Activated T-cell treated with anti-CD3 and anti-CD28 coated beads for 24 hours (primary cell): ENCODE measurements at regions not wholly inside any gene's neighbourhood (a gene's known extent, or its start where the extent isn't known, plus 50 kb on each side); places are given as distances from the start of the nearest gene placed in this dataset.
"Not testable (repeated sequence)": the region's sequence is repeated elsewhere in the genome, so short reads cannot be mapped to it uniquely, and the experiment has no call there.

Source experiments
- DNase-seq: peaks from one replicate; pipeline ENCODE4 v3.0.0-alpha.2; 2020; ENCODE audit warnings: low read depth

DNA sequence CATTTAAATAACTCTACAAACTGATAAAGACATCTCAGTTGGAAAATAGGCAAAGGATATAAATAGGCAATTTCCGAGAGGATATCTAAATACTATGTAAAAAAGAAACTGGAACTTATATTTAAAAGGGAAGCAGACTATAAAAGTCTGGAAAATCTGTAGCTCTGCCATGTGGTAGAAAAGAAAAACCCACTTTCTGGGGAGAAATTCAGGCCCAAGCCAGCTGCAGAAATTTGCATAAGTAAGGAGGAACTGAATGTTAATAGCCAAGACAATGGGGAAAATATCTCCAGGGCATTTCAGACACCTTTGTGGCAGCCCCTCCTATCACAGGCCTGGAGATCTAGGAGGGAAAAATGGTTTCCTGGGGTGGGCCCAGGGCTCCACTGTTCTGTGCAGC, 97.8 kb upstream of the ZBED5 start:
- no peak for DNase-seq

DNA sequence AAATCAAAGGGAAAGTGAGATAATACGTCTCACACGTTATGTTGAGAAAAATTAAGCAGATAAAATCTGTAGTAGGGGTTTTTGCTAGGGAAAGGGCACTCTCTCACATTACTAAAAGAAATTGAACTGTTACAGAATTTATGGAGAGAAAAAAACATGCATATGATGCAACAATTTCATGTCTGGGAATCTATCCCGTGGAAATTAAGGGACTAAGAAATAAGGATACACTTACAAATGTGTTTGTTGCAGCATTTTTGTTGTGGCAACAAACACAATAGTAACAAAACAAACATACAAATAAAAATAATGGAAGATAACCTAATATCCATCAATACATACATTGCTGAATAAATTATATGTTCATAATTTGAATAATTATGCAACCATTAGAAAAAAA, 96.3 kb upstream of the ZBED5 start:
- DNase-seq, result no peak

DNA sequence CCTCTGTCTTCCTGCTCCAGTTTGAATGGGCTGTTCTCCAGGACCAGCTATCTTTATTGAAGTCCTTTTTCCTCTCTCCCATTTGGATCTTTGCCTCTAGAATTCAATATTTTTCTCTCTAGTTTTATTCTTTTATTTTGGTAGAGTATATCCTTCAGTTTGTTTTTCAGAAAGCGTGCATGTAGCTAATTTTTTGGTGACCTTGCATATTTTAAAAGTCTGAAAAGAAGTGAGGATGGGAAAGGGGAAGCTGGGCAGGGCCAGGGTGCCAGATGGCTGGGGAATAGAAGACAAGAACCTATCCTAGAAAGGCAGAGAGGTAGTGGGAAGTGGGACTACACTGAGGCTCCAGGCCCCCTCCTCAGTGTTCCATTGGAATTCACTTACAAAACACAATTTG, 95.0 kb upstream of the ZBED5 start:
- DNase-seq, result no peak

DNA sequence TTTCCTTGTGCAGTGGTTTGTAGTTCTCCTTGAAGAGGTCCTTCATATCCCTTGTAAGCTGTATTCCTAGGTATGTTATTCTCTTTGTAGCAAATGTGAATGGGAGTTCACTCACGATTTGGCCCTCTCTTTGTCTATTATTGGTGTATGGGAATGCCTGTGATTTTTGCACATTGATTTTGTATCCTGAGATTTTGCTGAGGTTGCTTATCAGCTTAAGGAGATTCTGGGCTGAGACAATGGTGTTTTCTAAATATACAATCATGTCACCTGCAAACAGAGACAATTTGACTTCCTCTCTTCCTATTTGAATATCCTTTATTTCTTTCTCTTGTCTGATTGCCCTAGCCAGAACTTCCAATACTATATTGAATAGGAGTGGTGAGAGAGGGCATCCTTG, 90.1 kb upstream of the ZBED5 start:
- not testable (repeated sequence) for DNase-seq

DNA sequence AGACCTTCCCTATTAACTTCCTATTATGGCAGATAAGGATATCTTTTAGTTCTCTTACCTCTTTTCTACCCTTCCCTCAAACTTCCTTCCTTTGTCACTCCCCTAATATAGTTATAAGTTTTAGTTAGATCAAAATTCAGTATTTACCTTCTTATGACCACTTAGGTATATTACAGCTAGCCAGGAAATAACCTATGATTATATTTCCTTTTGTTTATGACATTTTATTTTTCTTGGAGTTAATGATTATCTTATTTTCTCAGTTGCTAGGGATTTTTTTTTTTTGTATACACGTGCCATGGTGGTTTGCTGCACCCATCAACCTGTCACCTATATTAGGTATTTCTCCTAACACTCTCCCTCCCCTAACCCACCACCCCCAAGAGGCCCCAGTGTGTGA, 88.2 kb upstream of the ZBED5 start:
- no peak for DNase-seq

DNA sequence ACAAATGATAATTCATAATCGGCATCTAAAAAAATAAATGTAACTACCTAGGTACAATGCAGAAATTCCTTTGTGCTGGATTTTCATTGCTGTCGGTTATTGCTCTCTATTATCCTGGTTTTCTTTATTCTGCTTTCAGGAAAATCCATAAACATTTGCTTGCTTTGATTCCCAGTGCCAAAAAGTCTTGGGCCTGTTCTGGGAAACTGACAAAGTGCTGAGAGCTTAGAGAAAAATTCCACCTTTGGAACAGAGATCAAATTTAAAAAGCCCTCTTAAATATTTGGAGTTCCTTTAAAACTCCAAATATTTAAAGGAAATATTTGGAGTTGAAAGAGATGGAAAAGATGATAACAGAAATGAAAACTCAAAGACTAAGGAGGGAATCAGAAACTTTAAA, 87.3 kb upstream of the ZBED5 start:
- DNase-seq, result no peak

DNA sequence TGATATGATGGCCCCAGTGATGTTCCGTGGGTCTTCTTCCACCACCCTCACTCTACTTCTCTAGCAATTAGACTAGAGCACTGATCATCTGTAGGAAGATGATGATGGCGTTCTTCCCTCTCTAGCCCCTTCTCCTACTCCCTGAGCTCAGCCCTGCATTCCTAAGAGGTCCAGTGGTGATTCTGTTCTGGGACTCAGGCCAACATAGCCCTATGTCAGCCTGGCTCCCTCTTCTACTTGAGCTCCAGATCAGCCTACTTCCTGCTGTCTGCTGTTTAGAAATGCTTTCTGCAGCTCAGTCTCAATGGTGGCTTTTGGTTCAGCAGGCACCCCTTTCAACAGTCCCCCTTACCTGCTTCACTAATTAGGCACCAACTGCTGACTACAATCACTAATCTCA, 86.1 kb upstream of the ZBED5 start:
- no peak for DNase-seq

DNA sequence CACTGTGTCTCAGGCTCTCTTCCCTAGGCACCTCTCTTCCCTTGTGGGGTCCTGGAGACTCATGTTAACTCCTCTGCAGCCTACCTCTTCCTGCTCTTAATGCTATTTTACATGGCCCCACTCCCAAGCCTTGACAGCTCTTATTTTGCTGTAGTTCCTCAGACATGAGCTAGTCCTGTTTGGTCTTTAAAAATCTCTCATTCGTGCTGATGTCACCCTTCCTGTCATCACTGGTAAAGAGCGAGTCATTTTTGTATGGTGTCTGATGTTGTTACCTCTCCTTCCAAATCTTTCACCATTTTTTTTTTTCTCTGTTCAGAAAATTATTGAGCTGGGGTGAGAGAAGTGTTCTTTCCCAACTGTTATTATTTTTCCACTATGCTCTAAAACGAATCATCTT, 84.8 kb upstream of the ZBED5 start:
- DNase-seq, result no peak

DNA sequence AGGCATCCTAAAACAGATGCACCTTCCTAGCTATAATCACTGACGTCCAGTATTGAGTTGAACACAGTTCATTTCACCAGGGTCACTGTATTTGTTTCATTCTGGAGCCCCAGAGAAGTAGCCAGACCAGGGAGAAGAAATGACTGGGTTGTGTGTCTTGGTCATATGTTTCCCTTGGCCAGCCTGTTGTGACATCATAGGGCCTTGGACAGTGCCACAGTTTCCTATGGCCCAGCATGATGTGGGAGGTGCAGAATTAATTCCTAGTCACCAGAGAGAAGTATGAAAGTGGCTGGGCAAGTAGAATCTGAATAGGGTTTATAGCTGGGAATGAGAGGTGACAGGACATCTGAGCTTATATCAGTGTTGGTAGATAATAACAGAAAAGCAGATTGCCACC, 84.0 kb upstream of the ZBED5 start:
- no peak for DNase-seq

DNA sequence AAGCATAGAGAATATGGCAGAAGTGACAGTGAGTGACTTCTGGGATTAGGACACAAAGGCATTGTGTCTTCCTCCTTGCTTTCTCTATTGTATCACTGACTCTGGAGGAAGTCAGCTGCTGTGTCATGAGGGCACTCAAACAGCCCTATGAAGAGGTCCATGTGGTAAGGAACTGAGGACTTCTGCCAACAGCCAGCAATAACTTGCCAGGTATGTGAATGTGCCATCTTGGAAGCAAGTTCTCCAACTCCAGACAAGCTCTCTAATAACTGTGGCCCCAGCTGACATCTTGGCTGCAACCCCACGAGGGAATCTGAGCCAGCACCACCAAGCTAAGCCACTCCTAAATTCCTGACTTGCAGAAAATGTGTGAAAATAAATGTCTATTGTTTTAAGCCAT, 83.6 kb upstream of the ZBED5 start:
- DNase-seq, result no peak

DNA sequence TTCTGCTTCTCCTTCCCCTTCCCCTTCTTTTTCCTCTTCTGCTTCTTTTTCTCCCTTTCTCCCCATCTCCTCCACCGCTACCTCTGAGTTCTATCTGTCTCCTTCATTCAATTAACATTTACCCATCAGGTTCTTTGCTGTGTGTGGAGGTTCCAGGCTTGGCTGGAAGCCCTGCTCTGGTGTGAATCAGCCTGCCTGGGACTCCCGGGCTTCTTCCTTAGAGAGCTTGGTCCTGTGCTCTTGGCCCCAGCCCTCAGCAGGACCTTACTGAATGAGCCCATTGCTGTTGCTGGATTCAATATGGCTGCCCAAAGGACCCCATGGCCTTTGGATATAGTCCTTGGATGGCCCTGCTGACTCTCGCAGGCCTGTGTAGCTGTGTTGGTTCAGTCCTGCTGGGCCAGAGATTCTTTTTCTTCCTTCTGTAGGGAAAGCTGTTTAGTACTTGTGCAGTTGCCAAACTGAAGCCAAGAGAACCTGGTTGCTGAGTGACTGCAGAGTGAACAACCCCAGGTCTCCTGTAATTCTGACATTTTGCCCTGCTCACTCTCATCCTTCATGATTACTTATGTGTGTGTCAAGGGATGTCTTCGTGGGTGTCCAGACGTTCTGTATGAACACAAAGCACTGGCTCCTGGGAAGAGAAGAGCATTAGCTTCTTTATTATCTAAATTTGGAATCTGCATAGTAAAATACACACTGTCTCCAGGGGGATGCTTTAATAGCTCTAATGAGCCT, 81.0 kb upstream of the ZBED5 start:
- no peak for DNase-seq

DNA sequence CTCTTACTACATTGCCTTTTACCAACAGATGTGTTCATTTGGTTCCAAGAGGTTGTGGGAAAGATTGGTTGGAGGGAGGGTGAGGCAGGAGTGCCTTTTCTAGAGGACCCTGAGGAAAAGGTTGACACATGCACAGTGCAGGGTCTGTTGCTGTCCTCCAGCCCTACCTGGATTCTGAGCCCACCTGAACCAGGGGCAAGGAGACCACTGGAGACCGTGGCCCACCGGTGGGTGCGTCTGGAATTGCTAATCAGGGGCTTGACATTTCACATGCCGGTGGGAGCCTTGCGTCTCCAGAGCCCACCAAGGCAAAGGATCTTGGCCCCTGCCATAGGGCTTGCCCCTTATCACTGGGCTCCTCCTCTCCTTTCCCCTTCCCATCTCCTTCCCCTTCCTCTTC, 80.4 kb upstream of the ZBED5 start:
- DNase-seq, result no peak

DNA sequence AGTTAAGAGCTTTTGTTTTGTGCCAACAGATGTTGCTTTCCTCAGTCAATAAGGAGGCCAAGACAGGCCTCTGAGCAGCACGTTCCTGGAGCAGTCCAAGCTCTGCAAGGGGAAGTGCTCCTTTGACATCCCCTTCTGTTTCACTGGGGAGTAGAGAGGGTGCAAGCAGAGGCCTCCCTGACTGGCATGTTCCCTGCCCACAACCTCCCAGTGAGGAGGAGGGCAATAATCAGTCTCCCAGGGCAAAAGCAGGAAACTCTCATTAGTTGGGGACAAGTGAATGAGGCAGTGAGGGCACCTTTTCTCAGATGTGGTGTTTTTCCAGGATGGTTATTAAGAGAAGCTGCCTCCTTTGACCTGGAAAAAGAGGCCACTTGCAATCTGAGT, 79.5 kb upstream of the ZBED5 start:
- no peak for DNase-seq

DNA sequence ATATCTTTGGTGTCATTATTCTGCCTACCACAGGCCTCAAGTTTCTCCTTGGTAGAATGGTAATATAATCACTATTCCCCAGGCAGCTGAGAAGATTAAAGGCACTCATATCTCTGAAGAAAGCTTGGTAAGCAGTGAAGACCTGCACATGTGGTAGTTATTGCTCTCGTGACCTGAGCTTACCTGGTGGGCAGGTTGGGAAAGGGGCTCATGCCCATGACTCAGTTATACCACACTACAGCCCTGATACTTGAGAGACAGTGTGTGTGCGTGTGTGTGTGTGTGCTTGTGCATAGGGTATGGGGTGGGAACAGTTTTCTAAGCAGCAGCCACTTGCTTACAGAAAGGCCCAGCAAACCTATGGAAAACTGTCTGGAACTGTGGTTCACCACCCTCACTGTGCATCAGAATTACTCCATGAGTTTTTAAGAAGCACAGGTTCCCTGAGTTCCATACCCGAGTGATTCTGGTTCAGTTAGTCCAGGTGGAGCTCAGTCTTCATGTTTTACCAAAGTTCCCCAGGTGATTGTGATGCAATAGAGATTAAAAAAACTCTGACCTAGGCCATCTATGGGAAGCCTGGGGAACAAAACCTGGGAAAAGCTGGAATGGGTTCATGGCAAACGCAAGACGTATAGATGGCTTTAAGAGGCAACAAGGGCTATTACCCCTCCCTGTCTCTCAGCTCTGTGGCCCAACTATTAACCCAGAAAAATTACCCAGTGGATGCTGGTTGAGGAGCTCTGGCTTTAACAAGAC, 79.0 kb upstream of the ZBED5 start:
- DNase-seq, result no peak

DNA sequence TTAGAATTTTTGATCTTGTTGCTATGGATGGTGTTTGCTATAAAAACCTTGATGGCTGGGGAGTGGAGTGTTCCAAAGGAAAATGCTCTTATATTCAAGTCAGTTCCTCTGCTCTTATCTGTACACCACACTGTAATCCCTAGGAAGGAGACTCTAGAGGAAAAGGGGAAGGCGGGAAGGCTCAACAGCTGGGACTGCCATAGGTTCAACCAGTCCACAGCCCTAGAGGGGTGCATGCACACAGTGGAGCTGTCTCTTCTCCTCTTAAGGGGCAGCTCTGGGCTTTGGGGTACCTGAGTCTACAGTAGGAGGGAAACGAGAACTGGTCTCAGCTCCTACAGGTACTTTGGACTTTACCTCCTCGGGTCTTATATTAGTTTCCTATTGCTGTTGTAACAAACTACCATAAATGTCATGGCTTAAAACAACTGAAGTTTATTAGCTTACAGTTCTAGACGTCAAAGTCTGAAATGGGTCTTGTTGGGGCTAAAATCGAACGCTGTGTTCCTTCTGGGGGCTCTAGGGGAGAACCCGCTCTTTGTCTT, 77.2 kb upstream of the ZBED5 start:
- no peak for DNase-seq

DNA sequence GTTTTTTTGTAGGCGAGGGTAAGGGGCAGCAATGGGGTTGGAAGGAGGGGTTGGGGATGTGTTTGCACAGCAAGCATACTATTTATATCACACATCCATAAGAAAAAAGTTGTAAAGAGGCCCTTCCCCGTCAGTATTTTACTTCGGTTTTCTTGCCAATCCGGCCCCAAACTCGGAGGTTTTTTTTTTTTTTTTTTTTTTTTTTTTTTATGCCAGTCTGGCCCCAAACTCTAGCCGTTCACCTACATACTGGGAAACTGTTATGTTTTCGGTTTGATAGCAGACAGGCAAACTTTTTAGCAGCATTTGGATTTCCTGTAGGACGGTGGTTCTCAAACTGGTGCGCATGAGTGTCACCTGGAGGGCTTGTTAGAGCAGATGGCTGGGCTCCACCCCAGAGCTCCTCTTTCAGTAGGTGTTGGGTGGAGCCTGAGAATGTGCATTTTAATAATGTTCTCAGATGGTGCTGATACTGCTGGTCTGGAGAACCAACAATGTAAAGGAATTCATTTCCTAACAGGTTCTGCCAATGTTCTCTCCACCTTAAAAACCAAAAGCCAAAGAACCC, 76.5 kb upstream of the ZBED5 start:
- DNase-seq, result no peak

DNA sequence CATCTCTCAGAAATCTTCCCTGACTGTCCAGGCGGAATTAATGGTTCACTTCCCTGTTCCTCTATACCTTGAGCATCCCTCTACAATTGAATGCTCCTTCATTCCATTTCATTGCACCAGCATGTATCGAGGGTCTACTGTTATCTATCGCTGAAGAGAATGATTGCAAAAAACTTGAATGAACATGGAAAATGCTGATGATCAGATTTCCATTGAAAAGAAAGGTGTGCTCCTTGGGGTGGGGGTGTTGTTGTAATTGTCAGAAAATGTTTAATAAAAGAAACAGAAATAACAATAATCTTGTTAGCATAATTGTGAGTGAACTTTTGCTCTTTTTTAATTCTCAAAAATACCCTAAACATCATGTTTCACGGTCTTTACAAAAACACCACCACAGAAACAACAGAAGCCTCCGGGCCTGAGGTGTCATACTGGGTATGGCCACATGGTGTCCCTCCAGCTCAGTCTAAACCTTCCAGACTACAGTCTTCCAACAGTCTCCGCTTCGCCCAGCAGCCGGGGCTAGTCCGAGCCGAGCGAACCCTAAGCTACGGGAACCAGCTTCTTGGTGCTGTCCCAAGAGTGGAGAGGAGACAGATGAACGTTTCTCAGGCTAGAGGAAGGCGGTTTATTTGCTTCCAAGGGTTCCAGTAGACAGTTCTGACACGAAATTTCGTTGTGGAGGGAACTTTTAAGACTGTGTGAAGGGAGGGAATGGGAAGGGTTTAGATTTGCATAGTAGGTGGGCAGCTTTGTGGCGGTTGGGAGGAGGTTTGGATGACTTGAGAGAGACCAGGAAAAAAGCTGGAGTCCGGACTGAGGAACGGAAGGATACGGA, 75.8 kb upstream of the ZBED5 start:
- DNase-seq, result peak; percentile 74

DNA sequence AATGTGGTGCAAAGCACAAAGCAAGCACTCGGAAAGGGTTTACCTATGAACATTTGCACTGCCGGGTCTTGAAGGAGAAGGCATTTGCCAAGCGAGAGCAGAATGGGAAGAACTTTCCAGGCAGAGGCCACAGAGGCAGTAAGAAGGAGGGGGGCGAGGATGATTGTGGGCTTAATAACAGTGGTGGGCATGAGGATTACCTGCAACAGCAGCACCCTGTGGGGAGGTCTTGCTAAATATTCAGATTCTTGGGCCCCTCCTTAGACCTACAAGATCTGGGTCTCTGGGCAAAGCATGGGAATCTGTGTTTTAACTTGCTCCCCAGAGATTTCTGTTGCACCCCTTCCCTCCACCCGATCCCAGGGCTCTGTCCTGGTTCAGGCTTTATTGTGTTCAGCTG, 75.1 kb upstream of the ZBED5 start:
- no peak for DNase-seq

DNA sequence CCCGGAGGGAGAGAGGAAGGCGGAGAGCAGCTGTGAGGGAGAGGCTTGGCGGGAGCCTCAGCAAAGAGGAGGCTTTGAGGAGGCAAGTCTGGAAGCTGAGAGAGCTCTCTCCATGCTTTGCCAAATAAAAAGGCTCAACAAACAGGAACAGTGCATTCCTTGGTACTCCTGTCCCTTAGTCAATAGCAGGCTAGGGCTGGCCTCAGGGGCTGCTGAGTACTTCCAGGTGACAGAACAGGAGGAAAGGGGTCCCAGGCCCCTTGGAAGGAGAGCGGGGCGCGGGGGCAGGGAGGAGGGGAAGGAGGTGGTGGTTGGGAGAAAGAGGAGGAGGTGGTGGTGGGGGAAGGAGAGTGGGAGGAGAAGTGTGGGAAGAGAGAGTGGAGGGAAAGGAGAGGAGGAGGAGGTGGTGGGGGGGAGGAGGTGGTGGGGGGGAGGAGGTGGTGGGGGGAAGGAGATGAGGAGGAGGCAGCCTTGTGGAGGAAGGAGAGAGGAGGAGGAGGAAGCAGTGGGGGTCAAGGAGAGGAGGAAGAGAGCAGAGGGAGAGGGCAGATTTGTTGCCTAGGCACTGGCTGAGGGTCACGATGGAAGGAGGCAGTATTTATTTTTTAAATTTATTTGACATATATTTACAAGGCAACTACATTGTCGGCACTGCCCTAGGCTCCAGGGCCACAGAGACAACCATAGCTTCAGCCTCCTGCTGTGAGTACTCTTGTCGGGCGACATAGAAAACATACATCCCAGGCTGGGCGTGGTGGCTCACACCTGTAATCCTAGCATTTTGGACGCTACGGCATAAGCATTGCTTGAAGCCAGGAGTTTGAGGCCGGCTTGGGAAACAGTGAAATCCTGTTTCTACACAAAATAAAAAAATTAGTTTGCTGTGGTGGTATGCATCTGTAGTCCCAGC, 74.2 kb upstream of the ZBED5 start:
- no peak for DNase-seq

DNA sequence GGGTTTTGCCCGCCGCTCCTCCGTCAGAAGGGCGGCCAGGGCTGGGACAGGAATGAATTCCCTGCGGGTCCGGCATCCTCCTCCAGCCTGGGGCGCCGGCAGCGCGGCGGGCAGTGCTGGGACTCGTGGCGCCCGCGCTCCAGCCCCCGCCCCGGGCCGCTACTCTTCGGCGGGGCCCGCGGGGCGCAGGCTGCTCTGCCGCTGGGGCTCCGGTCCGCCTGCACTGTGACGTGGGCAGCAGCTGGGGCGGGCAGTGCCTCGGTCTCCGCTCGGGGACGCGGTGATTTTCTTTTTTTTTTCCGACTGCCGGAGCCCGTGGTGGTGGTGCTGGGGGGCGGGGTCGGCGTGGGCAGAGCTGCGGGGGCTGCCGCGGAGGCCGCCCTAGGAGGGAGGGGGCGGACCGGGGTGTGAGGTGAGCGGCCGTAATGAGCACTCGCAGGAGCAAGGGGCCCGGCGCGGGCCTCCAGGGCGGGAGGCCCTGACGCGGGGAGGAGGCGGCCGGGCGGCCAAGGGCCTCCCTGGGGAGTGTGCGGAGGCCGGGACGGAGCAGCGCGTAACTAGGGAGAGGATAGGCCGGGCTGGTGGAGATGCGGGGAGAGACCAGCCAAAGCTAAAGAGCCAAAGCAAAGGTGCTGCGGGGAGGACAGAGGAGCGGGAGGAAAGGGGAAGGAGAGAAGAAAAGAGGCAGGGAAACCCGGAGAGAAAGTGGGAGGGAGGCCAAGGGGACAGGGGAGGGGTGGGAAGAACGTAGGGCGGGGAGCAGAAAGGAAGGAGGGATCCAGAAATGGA, 73.3 kb upstream of the ZBED5 start:
- peak; percentile 5 for DNase-seq
